Hematopoietic multipotent progenitor cell (in vitro differentiated cells): ENCODE measurements at regions not wholly inside any gene's neighbourhood (a gene's known extent, or its start where the extent isn't known, plus 50 kb on each side); places are given as distances from the start of the nearest gene placed in this dataset.

Source experiments
- DNase-seq, 3 donors: peaks; one replicate each; pipeline ENCODE4 v3.0.0-alpha.2; 2011 to 2015; ENCODE audit warnings: low read depth in 2 of 3, low spot score in 2 of 3

DNA sequence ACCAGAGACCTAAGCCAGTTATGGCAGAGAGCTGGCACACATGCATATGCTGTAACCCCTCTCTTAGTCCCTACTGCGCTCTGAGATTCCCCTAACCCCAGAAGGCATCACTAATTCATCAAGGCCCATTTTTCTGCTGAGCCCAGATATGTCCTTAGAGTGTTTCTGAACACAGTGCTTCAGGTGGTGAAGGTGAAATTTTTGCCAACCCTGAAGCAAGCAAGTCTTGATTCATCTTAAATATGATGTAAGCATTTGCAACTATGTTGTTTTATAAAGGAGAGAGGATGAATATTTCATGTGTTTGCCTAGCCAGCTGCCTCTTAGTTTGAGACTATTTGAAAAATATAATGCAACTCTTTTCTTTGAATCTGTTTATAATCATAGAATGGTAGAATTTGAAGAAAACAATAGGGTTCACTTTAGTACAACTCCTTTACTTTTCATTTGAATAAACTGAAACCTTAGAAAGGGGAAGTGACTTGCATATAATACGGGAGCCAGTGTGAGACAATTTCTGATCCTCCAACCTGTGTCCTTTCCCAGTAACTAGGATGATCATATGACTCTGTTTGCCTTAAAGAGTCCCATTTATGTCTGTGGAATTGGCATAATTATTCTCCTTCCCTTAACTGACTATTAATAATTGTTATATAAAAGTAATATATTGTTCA lies 194.3 kb upstream of the MTNR1B start:
- peak in 1 of 3 donors; percentile 26 for DNase-seq

DNA sequence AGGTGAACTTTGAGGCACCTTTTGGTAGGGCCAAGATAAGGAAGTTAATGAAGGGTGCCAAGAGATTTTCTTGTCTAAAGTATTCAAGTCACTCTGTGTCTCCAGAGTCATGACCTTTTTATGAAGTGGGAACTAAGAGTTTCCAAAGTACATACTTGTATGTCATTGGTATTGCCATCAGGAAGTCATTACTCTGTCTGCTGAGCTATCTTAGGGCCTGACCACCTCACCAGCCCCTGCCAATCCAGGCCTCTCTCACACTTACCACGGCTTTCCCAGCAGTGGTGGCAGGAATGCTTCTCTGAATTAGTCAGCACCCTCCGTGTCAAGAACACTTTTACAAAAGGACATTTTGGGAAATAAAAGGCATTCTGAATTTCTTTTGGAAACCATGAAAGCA lies 192.8 kb upstream of the MTNR1B start:
- DNase-seq = no peak

DNA sequence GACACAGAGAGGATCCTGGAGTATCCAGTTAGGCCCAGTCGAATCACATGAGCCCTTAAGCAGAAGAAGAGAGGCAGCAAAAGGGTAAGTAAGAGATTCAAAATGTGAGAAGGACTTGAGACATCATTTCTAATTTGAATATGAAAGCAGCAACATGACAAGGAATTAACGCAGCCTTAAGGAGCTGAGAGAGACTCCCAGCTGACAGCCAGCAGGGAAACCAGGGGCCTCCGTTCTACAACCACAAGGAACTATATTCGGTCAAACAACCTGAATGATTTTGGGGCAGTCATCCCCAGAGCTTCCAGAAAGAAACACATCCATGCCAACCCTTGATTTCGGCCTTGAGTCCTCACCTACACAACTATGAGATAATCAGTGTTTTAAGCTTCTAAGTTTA lies 189.7 kb upstream of the MTNR1B start:
- DNase-seq = no peak

DNA sequence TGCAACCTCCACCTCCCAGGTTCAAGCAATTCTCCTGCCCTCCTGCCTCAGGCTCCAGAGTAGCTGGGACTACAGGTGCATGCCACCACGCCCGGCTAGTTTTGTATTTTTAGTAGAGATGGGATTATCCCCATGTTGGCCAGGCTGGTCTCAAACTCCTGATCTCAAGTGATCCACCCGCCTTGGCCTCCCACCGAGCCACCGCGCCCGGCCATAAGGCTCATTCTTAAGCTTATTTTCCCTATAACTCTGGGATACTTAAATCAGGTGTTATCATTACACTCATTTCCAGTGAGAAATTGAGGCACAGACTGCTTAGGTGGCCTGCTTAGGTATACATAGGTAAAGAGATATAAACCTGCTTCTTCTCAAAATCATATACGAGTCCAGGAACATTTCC lies 188.3 kb upstream of the MTNR1B start:
- DNase-seq = no peak

DNA sequence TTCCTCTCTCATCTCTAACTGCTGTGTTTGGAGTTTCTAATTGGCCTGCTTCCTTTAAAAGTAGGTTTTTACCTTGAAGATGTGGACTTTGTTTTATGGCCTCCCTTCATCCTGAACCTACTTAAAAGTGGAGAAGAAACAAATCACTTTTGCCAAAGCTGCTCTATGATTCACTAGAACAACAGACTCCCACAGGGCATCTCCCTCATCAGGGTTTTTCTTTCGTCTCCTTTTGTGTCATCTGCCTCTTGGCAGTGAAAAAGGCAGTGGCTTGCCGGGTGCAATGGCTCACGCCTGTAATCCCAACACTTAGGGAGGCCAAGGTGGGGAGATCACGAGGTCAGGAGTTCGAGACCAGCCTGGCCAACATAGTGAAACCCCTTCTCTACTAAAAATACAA lies 186.6 kb upstream of the MTNR1B start:
- DNase-seq = no peak

DNA sequence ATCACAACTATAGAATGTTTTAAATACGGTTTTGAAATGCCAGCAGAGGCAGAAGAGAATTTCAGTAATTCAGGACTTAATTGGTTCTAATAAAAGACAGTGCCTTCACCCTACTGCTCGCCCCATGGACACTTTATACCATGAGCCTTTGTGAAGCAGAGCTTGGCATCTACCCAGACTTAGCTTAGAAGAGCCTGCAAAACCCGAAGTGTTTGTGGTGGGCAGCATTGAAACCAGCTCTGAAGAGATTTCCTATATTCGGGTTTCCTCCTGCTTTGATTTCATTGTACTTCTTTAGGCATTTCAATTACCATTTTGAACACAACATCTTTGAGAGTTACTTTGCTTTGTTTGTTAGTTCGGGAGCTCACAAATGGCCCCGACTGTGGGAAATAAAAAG lies 185.1 kb upstream of the MTNR1B start:
- DNase-seq = no peak

DNA sequence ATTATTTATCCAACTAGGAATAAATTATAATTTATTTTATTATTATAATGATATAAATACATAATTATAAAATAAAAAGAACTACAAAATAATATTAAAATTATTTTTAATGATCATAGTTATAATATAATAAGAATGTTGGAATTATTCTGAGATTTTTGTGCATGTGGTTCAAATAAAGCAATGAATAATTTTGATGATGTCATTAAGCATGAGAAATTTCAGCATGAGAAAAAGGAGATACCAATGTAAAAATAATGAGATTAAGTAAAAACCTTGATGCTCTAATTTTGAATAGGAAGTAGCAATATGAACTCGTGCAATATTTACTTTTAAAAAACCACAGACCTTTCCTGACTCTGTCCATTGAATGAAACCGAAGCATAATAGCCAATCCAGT lies 181.8 kb upstream of the MTNR1B start:
- no peak for DNase-seq

DNA sequence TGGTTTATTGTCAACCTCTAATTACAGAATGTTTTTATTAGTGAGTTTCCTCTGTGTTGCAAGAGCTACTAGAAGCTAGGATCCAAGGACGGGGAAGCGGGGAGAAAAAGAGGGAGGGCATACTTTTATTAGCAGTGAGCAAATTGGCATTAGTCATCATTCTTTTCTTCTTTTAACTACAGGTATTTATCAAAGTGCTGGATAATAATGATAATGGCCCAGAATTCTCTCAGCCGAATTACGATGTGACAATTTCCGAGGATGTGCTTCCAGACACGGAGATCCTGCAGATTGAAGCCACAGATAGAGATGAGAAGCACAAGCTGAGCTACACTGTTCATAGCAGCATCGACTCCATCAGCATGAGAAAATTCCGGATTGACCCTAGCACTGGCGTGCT lies 179.7 kb upstream of the MTNR1B start:
- DNase-seq = no peak

DNA sequence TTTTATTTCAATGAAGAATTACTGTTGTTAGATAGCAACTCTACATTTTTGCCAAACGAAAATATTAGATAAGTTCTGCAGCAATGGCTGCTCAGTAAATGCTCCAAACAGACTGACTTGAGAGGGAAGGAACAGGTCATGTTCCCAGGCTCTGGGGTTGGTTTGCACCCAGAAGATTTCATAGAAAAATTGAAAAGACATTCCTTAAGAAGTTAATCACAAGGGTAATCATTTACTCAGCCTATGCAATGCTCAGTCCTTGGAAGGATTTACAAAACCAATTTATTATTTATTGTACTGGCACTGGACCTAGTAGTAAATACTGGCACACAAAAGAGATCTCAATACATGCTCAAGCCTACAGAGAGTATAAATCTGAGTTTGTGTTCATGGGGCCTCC lies 179.1 kb upstream of the MTNR1B start:
- no peak for DNase-seq

DNA sequence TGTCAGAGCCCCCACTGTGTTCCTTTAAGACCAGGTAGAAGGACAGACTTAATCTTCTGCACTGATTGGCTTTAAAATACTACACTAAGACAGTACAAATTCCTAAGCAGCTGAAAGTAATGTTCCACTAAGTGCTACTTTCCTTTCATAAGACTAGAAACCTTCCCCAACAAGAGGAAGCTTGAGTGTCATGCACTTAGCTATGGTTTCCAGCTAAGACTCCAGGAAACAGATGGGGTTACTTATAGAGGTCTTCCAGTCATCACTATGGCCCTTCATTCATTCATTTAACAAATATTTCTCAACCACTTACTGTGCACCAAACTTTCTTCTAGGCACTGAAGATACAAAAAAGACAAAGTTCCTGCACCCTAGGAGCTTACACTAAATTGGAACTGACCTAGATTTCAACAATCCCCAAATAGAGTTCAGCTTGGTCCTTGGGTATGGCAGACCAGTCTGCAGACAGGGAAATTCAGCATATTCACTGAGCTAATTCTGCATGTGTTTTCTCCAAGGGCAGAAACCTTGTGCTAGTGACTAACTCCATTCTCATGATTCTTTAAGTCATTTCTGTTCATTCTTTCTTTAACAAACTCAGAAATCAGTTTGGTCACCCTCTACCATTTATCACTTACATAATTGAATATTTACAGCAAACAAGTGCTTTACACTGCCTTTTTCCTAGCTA lies 178.4 kb upstream of the MTNR1B start:
- peak in 1 of 3 donors; percentile 49 for DNase-seq

DNA sequence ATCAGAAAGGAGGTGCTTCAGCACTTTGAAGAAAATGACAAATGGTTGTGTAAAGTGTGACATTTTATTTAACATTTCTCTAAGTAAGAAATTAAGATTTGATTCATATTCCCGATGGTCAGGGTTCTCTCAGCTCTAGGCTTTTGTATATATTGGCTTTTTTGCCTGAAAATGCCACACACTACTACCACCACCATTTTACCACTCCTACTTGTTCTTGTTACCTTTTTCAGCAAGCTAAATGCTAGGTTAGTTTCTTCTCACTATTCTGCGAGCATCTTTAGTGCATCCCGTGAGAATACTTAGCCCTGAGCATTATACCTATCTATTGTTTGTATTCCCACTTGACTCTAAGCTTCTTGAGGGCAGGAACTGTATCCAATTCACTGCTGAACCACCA lies 177.6 kb upstream of the MTNR1B start:
- no peak for DNase-seq

DNA sequence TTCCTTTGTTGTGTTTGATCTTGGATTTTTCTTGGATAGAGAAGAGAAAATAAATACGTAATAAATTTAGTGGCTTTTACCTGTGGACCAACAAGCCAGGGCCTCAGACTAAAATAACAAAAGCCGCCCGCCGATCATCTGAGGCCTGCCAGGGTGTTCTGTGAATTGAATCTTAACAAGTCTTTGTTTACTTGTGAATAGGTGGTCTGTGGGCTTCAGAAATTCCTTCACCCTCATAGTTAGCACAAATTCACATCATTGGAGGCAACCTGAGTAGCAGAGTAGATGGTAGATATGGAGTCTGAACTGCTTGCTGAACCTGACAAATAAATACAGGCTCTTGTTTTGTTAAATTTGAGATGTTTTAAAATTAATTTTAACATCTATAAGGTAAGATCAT lies 176.3 kb upstream of the MTNR1B start:
- DNase-seq = no peak

DNA sequence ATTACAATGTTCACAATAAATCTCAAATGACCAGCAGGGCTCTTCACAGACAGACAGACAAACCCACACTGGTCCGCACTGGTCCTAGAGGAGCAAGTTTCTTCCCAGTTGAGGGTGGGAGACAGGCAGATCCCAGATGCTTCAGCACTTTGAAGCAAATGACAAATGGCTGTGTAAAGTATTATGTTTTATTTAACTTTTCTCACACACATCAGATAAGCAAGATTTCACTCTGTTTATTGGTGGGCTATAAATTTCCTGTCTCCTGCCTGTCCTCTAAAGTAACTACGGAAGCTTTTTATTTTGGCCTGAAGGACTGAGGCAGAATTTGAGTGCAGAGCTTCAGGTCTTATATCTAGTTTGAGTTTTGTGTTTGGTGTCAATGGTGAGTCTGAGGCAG lies 174.7 kb upstream of the MTNR1B start:
- DNase-seq = no peak

DNA sequence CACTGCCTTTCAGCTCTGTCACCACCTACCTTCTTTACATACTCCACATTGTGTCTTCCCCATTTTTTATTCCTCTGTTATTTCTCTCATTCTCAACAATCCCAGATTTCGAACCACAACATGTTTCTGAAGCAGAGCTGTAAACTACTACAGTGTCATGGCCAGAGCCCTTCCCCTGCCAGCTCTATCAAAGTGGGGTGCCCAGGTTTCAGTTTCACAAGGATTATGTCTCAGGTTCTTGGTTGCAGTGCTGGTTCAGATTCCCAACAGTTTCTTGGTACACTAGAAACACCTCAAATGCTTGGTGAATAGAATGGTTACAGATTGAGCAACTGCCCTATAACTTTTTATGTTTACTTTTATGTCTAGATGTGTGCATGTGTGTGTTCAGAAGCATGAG lies 172.7 kb upstream of the MTNR1B start:
- DNase-seq = no peak

DNA sequence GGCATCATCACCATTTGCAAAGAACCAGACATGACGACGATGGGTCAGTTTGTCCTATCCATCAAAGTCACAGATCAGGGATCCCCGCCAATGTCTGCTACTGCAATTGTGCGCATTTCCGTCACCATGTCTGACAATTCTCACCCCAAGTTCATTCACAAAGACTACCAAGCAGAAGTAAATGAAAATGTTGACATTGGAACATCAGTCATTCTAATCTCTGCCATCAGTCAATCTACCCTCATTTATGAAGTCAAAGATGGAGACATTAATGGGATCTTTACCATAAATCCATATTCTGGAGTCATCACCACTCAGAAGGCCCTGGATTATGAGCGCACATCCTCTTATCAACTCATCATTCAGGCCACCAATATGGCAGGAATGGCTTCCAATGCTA lies 171.6 kb upstream of the MTNR1B start:
- DNase-seq = no peak

DNA sequence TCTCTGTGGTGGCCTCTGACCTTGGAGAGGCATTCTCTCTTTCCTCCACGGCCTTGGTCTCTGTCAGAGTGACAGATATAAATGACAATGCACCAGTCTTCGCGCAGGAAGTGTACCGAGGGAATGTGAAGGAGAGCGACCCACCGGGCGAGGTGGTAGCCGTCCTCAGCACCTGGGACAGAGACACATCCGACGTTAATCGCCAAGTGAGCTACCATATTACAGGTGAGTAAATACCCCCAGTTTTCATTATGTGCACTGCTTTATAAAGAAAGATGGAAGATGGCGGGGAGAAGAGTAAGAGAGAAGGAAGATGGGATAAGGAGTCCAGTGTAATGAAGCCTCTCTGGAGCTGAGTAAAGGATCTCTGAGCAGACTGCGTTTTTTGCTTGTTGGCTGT lies 167.8 kb upstream of the MTNR1B start:
- no peak for DNase-seq

DNA sequence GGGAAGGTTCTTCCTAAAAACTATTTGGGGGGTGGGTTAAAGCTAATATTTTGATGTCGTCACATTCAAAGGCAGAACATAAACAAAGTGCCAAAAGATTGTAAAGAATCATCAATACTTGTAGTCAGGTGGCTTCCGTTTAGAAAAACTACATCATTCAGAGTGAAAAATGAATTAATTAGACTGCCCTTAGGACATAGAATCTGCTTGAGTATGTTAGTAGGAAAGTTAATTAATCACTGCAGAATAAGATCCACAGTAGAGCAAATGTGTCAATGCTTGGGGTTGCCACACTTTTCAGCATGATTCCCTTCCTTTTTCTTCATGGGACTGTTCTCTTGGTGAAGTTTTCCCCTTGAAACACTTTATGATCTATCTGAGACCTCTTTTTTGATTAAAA lies 166.8 kb upstream of the MTNR1B start:
- no peak for DNase-seq

DNA sequence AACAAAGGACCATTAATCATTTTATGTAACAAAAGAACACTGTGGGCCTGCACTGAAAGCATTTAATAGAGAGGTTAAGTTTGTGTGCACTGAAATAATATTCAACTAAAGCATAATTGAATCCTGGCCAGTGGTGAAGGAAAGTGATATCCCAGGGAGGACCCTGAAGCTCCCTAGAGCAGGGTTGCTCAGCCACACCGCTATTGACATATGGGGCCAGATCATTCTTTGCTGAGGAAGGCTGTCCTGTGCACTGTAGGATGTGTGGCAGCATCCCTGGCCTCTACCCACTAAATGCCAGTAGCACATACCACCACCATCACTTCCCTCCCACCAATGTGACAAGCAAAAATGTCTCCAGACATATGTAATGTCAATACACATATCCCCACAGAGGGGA lies 166.1 kb upstream of the MTNR1B start:
- no peak for DNase-seq

DNA sequence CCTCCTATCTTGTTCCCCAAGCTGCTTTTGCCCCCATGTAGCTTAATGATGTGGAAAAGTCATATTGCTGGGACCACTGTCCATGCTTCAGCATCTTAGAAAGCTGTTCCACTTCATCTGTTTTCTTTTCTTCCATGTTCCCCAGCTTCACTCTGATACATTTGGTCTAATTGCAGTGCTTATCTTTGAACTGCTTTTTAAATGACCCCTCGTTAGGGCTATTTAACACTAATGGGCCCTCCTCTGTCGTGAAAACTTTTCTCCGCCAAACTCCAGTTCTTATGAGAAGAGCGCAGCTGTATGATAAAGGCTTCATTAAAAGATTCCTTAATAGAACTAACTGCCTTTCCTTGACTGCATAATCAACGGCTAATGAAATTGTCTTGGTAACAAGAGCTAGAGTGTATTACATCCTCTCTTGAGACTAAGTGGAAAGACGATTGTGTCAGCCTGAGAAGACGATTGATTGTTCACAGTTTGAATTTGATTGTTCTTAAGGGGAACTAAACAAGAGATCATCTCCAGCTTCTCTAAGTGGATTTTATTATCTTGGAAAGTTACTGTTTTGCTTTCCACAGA lies 165.0 kb upstream of the MTNR1B start:
- DNase-seq = no peak

DNA sequence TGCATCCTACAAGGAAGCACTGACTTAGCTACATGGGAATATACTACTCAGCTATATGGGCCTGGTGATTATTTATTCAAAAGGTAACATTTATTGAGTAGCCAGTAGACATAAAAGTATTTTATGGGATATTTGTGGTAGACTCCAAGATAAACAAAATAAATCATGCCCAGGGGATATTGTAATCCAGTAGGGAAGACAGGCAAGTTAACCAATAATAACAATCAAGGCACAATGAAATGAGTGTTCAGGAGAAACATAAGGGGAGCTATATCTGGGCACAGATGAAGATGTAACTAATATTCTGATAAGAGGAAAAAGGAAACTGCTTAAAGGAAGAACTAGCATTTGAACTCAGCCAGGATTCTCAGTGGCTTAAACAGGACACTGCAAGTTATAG lies 161.4 kb upstream of the MTNR1B start:
- DNase-seq = no peak

DNA sequence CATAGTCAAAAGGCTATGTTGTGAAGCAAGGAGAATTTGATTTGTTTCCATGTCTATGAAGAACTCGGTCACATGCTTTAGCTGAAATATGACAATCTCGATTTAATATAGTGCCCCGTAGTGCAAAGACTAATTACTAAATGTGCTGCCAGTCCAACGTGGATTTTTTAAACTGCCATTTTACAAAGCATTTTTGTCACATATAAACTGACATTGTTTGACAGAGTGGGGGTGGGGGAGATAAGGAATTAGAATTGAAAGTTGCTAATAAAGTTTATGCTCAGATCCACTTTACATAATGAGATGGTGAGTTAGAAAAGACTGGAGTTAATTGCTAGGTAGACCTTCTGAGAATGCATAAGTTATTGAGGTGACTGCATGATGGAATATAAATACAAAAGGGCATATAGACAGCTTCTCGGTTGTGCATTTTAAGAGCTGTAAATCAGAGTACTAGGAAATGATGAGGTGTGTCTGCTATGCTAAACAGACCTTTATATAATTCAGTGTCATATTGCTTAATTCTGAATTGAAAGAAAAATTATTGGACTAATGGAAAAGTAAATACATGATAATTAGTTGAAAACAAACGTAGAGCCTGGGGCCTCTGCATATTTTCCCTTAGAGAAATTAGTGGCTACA lies 158.9 kb upstream of the MTNR1B start:
- DNase-seq = no peak

DNA sequence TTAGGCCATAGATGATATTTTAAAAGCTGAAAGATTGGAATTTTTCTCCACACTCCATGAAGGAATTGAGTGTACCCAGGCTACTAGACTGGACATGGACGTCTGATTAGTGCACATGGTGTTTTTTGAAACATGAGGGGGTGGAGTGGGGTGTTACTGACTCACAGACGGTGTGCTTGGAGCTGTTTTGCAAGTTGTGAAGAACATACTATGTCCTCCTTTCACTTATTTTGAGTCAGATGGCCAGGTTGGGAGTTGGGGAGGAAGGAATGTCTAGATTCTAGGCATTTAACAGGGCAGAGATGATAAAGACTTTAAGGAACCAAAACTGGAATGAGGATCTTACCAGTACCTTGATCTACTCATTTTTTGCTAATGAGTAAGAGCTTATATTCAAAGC lies 158.1 kb upstream of the MTNR1B start:
- no peak for DNase-seq
